Left cardiac atrium (tissue), 4 donors: ENCODE measurements at regions not wholly inside any gene's neighbourhood (a gene's known extent, or its start where the extent isn't known, plus 50 kb on each side); places are given as distances from the start of the nearest gene placed in this dataset.
"Not testable (repeated sequence)": the region's sequence is repeated elsewhere in the genome, so short reads cannot be mapped to it uniquely, and the experiment has no call there.

ENCODE experiments used
- ATAC-seq, 2 donors: fragments of 200-7000 bp; cut with Tn5 transposase; one replicate each; pipeline ENCODE4 v1.9.1; 2020; ENCODE audit warnings: mild to moderate bottlenecking in 2 of 2, moderate library complexity in 2 of 2
- DNase-seq: peaks from one replicate; pipeline ENCODE4 v3.0.0-alpha.2; 2020
- intact Hi-C, 2 donors: fragments of 100-400 bp; cut with DNase I; formaldehyde crosslinking; loops; one replicate each; pipeline versions ENCODE4 v1.14.1 to v1.15.1; 2022 to 2023
- donor health status: DM: no; HTN: yes; CAD: no.
- donor health status: DM: no; HTN: yes; CAD: no; lungs with severe emphysema.
- donor health status: DM: yes; HTN: yes; CAD: no.
- donor health status: Dilated cardiomyopathy.

GRCh38 chr5:117160391-117160790, 585.8 kb upstream of the SEMA6A start:
- no peak for ATAC-seq
- no peak for DNase-seq
- intact Hi-C loops, result no loop called here

GRCh38 chr5:117149312-117149711, 574.7 kb upstream of the SEMA6A start:
- DNase-seq (no peak), ATAC-seq (no peak)
- intact Hi-C loops, result no loop called here

GRCh38 chr5:117144086-117144485, 569.5 kb upstream of the SEMA6A start:
- ATAC-seq (no peak), DNase-seq (no peak)
- intact Hi-C loops, result no loop called here

GRCh38 chr5:117143406-117143805, 568.8 kb upstream of the SEMA6A start:
- intact Hi-C loops, result no loop called here
- DNase-seq, result no peak
- no peak for ATAC-seq

- no peak for ATAC-seq
- intact Hi-C loops, result no loop called here
- DNase-seq, result no peak
Measured at GRCh38 chr5:117138523-117138922, 563.9 kb upstream of the SEMA6A start.

- ATAC-seq (no peak), DNase-seq (no peak)
- intact Hi-C loops, result no loop called here
Measured at GRCh38 chr5:117135851-117136250, 561.2 kb upstream of the SEMA6A start.

- DNase-seq (no peak), ATAC-seq (no peak)
- intact Hi-C loops, result no loop called here
Measured at GRCh38 chr5:117133198-117133597, 558.6 kb upstream of the SEMA6A start.

- DNase-seq (no peak), ATAC-seq (no peak)
- intact Hi-C loops, result no loop called here
Measured at GRCh38 chr5:117131876-117132275, 557.3 kb upstream of the SEMA6A start.

GRCh38 chr5:117131048-117131679, 556.5 kb upstream of the SEMA6A start:
- DNase-seq, result no peak
- intact Hi-C loops, result no loop called here
- ATAC-seq, result no peak

GRCh38 chr5:117118499-117118898, 543.9 kb upstream of the SEMA6A start:
- ATAC-seq, result no peak
- no peak for DNase-seq
- intact Hi-C loops, result no loop called here

GRCh38 chr5:117117314-117117713, 542.7 kb upstream of the SEMA6A start:
- DNase-seq, ATAC-seq, intact Hi-C loops: not testable (repeated sequence)

- intact Hi-C loops, result no loop called here
- no peak for ATAC-seq
- DNase-seq, result no peak
Measured at GRCh38 chr5:117110548-117110947, 535.9 kb upstream of the SEMA6A start.

- intact Hi-C loops, result no loop called here
- no peak for ATAC-seq
Measured at GRCh38 chr5:117107859-117108258, 533.2 kb upstream of the SEMA6A start.

GRCh38 chr5:117103703-117104102, 529.1 kb upstream of the SEMA6A start:
- DNase-seq, result no peak
- ATAC-seq, result no peak
- intact Hi-C loops, result no loop called here

More at GRCh38 chr5:117107859-117108258, 533.2 kb upstream of the SEMA6A start:
- no peak for DNase-seq

- ATAC-seq, result no peak
- intact Hi-C loops, result no loop called here
Measured at GRCh38 chr5:117102591-117102990, 528.0 kb upstream of the SEMA6A start.

GRCh38 chr5:117100176-117100575, 525.6 kb upstream of the SEMA6A start:
- DNase-seq (no peak), ATAC-seq (no peak)
- intact Hi-C loops, result no loop called here

More at GRCh38 chr5:117102591-117102990, 528.0 kb upstream of the SEMA6A start:
- no peak for DNase-seq

GRCh38 chr5:117098094-117098493, 523.5 kb upstream of the SEMA6A start:
- ATAC-seq, result no peak
- intact Hi-C loops, result no loop called here
- DNase-seq, result no peak

GRCh38 chr5:117095346-117096332, 521.0 kb upstream of the SEMA6A start:
- DNase-seq (no peak), ATAC-seq (no peak)
- intact Hi-C loops, result no loop called here

GRCh38 chr5:117094114-117094815, 519.6 kb upstream of the SEMA6A start:
- intact Hi-C loops, result no loop called here
- ATAC-seq, result no peak

GRCh38 chr5:117093653-117094052, 519.0 kb upstream of the SEMA6A start:
- intact Hi-C loops, result no loop called here
- no peak for ATAC-seq
- DNase-seq, result no peak

More at GRCh38 chr5:117094114-117094815, 519.6 kb upstream of the SEMA6A start:
- no peak for DNase-seq
